C4-2B (cell line): ENCODE measurements at regions not wholly inside any gene's neighbourhood (a gene's known extent, or its start where the extent isn't known, plus 50 kb on each side); places are given as distances from the start of the nearest gene placed in this dataset.
"Not testable (repeated sequence)": the region's sequence is repeated elsewhere in the genome, so short reads cannot be mapped to it uniquely, and the experiment has no call there.

Source experiments
- ZFX ChIP-seq: fragments of 450-650 bp; IDR thresholded peaks from 2 replicates; pipeline ENCODE4 v1.6.1; 2017
- TF ChIP-seq, protein P1 (sequence below): fragments of 450-650 bp; conservative IDR thresholded peaks from 2 replicates; pipeline ENCODE4 v1.5.1; 2017; ENCODE audit warnings: mild to moderate bottlenecking

DNA sequence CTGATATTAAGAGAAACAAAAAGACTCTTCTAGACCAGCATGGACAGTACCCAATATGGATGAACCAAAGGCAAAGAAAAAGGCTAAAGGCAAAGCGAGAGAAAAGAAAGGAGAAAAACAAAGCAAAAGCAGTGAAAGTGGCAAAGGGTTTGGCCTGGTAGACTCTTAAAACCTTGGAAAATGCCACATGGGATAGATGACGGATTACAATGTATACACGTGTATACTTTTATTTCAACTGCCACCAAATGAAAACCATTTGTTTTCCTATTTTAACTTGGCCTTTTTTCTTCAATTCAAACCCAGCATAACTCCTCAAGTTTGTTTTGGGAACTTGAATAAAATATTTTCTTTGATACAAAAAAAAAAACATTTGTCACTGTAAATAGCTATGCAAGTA, 354.3 kb downstream of the PAX3 start:
- TF ChIP-seq, protein P1, sequence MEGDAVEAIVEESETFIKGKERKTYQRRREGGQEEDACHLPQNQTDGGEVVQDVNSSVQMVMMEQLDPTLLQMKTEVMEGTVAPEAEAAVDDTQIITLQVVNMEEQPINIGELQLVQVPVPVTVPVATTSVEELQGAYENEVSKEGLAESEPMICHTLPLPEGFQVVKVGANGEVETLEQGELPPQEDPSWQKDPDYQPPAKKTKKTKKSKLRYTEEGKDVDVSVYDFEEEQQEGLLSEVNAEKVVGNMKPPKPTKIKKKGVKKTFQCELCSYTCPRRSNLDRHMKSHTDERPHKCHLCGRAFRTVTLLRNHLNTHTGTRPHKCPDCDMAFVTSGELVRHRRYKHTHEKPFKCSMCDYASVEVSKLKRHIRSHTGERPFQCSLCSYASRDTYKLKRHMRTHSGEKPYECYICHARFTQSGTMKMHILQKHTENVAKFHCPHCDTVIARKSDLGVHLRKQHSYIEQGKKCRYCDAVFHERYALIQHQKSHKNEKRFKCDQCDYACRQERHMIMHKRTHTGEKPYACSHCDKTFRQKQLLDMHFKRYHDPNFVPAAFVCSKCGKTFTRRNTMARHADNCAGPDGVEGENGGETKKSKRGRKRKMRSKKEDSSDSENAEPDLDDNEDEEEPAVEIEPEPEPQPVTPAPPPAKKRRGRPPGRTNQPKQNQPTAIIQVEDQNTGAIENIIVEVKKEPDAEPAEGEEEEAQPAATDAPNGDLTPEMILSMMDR = not testable (repeated sequence)
- TF ChIP-seq ZFX = not testable (repeated sequence)
